ENCODE measurements at regions not wholly inside any gene's neighbourhood (a gene's known extent, or its start where the extent isn't known, plus 50 kb on each side); places are given as distances from the start of the nearest gene placed in this dataset.

DNA sequence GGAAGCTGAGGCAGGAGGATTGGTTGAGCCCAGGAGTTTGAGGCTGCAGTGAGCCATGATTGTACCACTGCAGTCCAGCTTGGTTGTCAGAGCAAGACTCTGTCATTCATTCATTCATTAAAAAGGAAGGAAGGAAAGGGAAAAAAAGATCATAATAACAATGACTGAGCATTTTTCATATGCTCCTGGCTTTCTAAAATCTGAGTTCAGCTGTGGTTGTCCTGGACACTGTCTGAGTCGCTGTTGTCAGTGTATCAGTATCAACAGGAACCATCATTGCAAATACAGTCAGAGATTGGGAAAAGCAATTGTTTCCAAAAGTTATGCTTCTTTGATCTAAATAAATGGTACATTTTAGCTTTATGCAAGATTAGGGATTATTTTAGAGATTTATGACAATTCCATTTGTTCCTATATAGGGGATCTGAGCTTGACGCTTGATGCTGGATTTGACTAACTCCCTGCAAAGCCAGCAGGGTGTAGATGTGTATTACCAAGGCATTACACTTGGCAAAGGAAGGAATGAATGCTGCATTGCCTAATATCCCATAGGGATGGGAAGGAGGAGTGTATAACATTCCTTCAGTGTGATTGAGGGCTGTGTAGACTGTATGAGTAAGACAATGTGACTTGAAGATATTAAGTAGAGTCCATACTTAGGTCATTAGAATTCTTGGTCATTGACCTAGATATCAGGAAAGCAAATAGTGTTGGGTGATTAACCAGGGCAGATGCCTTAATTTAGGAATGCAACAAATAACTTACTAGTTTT, 100.2 kb downstream of the DISP1 start:
- no peak for DNase-seq

DNA sequence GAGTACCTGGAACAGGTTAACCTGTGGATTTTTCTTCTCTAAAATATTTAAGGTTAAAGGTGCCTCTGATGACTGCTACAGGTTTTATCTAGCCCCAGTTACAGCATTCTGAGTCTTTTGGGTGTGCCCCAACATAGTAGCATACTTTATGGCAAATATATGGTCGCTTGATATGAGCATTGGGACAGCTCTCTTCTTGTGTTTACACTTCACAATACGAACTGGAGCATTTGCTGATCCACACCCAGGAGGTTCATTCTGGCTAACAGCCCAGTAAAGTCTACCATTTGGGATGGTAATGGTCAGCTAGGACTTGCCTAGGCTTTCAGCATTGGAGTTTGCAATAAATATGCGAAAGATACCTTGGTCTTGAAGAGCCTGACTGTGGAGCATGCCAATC, 101.3 kb downstream of the DISP1 start:
- DNase-seq = no peak

DNA sequence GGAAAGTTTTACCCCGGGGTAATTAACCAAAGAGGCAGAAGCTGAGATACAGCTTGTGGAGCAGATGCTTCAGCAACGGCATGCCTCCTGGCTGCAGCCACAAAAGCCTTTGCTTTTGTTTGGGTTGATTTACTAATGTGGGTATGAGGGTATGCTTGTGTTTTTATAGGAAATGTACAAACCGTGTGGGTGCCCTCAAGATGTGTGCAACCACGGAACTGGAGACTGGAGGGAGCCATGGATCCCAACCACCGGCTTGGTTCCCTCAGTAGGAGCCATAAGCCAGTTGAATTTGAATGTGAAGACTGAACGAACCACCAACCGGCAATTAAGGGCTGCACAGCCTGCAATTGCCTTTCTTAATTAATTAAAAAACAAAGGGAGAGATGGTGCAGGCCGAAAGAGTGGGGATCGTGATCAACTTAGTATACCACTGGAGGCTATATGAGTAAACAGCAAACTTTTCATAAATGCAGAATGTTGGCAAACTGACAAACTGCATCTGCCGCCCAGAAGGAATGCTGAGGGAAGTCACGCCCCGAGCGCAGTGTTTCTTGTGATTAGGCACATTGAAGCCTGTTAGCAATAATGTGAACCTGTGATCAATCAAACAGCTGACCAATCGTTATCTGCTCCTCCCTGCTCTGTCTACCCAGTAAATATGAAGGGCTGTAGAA, 104.1 kb downstream of the DISP1 start:
- no peak for DNase-seq

DNA sequence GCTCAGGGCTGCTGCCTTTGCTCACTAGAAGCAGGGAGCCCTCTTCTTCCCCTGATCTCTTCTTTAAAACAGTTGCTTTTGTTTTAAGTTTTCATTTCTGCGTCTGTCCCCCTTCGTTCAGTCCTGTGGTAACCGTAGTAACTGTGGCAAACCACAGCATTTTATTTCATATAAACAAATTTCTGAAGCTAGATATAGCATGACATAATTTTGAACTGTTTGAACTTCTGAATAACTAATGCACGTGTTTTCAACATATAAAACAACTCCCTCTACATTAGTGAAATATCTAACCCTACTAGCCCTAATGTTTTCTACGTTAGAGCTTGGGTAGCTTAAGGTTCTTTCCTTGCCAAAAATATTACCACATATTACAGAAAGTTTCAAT, 104.6 kb downstream of the DISP1 start:
- no peak for DNase-seq

DNA sequence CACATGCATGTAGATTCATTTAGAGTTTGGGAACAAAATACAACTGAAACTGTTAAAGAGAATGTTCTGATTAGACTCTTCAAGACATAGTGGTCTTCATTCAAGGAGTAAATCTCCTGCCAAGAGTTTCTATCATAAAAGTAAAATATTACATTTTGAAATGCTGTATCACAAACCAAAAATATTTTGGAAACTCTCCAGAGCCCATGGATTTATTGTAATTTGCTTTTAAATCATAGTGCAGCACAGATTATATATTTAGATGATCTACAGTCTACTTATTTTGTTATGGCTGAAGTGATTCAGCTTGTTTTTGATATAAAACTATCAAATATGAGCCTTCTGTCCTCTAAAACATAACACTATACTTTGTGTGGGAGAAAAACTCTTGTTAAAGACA, 105.3 kb downstream of the DISP1 start:
- DNase-seq = no peak

DNA sequence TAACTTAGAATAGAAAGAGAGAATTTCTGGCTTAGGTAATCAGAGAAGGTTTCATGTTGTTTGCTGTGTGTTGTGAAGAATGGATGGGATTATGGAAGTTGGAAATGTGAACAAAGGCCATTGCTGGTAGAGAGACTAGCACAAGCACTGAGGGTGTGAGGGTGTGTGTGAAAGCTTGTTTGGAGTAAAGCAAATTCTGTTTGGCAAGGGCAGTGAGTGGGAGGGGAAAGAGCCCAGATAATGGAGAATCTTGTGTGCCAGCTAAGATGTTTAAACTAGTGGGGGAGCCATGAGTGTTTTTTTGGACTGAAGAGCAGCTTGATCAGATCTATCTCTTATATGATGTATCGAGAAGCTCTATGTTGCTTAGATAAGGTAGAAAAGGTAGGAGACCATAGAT, 107.1 kb downstream of the DISP1 start:
- no peak for DNase-seq

DNA sequence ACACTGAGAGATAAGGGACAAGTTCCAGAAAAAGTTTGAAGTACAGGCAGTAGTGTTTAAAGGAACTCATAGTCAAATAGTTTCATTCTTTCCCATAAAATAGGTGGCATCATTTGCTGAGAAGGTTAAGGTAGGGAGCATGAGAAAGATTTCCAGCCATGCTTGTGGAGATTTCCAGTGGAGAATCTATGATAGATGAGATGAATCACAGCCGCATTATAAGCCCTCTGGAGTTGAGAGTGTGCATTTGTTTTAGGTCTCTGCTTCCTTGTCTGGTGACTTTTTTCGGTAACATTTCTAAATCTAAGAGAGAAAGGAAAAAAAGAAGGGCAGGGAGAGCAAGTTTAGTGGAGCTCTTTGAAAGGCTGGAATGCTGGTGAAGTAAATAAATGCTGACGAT, 108.7 kb downstream of the DISP1 start:
- DNase-seq = no peak

DNA sequence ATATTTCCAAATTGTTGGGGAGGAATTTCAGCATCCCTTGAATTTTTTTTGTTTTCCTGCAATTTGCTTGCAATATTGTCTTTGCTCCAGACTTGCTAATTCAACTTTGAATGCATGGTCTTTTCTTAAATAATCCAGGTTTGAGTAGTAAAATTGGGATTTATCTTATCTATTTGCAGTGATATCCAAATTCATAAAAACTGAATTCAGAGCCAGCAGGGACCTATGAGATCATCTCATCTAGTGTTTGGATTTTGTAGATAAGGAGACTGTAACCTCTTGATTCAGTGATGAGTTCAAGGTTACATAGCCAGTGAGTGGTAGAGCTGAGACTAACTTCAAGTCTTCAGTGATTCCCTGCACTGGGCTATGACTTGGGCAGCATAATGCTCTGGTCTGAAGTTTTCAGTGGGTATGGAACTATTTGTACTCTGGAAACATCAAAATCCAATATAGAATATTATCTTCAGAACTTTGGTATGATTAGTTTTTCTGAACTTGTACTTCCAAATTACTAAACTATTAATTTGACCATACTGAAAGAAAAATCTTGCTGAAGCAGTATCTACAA, 109.4 kb downstream of the DISP1 start:
- no peak for DNase-seq

DNA sequence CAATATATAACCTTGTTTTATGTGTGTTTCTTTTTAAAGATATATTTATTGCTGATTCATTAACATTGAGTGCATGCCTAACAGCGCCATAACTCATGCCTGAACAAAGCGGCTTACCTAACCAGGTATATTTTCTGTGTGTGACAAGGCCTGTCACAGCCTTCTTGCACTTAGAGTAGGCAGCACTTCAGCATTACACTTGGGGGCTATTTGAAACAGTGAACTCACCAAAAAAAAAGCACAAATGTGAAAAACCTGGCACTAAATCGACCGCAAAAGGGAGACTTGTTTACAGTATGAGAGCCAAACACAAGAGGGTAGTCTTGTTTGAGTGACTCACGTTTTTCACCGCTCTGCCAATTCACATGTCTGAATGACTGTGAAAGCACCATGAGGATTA, 111.7 kb downstream of the DISP1 start:
- no peak for DNase-seq

DNA sequence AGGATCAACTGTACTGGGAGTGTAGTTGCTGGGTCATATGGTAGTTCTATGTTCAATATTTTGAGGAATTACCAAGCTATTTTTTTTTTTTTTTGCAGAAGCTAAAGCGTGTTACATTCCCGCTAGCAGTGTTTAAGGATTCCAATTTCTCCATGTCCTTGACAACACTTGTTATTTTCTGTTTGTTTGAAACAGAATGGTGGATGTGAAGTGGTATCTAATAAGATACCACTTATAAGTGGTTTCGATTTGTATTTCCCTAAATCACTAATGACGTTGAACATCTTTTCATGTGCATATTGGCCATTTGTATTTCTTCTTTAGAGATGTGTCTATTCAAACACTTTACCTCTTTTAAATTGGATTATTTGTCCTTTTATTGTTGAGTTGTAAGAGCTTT, 112.2 kb downstream of the DISP1 start:
- no peak for DNase-seq

DNA sequence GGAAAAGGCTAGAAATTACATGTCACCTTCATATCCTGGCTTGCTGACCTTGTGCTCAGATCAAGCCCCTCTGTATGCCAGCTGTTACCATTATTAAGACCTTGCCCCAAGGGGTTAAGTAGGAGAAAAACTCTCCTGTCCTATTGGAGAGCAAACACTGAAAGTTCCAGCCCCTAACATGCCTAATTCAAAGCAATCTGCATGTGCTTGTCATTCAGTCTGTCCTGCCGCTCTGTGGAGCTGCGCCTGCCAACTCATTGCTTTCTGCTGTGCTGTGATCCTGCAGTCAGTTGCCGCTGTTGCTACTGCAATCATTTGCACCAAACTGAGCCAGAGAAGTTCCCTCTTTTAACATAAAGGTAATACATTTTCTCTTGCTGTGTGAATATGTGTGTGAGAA, 113.4 kb downstream of the DISP1 start:
- no peak for DNase-seq

DNA sequence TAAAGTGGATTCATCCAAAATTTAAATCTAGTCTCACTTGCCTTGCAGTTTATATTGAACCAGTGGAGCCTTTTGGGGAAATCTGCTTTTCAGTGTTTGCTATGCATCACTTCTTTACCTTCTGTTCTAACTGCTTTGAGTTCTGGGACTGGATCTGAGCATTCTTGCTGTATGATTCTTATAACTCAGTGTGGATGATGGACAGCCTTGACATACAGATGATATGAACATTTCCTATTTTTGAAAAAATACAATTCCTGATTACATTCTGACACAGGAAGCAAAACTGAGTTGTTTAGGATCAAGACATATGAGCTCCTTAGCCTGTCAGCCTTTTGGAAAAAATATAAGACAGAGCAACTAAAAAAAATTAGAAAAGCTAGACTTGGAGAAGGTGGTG, 115.2 kb downstream of the DISP1 start:
- no peak for DNase-seq

DNA sequence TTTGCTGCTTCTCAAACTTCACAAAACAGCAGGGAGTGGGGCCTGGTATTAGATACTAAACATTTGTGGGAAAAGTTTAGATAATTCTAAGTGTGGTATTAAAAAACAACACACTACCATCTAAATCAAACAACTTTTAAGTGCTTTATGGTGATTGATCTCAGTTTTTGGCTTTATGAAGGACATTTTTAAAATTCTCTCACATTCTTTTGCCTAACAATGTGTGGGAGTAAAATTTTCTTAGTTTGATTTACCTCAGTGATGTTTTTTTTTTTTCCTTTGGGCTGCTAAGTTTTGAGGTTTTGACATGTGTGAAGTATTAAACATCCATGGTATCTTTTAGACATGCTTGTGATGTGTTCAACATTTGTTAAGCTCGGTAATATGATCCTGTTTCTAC, 116.2 kb downstream of the DISP1 start:
- no peak for DNase-seq

DNA sequence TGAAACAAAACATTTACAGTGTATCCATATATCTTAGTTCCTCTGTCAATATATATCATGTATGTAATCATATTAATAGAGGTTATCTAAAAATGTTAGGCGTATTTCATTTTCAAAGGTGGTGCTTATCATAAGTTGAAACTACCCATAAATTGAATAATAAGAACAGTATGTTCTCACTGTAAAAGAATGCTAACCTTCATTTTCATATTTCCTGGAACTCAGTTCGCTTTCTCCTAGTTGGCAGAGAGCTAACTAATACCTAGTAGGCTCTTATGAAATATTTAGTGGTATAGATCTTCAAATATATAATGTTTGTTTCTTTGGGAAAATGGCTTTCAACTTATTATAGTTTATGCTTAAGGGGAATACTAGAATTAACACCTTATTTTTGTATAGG, 118.4 kb downstream of the DISP1 start:
- no peak for DNase-seq

DNA sequence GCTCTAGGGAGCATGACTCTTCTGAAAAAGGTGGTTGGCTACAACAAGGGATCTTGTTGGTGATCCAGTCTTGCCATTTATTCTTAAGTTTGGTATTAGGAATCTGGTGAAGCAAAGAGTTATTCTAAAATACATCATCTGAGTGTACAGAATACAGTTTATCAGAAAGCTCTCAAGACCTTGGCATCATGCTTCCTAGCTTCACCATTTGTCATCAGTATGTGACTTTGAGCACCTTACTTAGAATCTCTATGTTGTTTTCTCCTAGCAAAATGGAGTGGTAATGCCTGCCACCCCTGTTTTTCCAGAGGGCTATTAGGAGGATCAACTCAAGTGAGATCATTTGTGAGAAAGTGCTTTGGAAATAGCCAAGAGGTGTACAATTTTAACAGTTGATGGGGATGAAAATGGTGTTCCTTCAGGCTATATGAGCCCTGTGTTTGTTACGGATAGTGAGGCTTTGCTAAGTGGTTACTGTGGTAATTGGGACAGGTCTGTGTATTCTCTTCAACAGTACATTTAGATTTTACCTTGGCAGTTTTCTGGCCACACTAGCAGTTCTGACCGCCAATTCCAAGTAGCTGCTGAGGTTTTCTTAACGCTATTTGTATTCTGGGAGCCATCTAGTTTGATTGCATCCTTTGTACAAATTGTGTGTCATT, 120.5 kb downstream of the DISP1 start:
- DNase-seq = no peak

DNA sequence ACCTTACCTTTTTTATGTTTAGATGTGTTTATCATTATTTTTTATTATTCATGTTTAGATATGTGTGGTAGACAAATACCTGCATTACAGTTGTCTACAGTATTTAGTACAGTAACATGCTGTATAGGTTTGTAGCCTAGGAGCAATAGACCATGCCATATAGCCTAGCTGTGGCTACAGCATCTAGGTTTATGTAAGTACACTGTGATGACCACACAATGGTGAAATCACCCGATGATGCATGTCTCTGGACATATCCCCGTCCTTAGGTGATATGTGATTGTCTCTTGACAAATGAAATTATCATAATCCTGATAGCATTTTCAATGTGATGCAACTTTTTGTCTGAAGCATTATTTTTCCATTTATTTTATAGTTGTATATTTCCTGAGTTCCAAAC, 121.2 kb downstream of the DISP1 start:
- no peak for DNase-seq

DNA sequence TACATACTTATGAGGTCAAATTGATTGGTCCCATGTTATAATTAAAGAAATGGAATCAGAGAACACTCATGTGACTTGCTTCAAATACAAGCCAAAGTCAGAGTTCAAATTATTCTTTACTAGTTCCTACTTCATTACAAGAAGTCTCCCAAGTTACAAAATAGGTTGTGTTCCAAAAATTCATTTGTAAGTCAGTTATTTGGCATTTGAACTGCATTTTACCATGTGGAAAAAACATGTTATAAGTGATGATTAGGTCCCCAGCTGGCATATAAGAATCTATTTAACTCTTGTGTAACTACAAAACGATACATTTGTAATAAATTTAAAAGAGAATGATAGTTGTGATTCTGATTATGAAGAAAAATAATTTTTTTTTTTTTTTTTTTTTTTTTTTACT, 124.1 kb downstream of the DISP1 start:
- DNase-seq = no peak

DNA sequence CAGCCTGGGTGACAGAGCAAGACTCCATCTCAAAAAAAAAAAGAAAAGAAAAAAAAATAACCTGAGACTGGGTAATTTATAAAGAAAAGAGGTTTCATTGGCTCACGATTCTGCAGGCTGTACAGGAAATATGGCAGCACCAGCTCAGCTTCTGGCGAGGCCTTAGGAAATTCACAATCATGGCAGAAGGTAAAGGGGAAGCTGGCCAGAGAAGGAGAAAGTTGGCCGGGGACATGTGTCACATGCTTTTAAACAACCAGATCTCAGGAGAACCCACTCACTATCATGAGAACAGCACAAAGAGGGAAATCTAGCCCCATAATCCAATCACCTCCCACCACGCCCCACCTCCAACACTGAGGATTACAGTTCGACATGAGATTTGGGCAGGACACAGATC, 125.3 kb downstream of the DISP1 start:
- DNase-seq = no peak

DNA sequence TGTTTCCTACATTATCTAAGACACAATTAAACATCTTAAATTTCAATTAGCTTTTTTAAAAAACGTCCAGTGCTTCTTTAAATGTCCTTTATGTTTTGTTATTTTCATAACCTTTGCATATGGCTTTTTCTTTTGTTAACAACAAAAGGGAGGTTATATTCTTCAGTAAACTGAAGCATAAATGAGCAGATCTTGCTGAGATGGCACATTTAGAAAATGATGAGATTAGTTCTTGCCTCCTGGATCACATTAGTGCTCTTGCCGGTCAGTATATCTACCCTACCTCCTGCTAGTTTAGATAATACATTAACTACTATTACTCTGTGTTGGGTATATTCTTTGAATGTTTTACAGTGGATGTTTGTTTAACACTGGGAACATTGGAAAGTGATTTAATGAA, 126.1 kb downstream of the DISP1 start:
- no peak for DNase-seq

DNA sequence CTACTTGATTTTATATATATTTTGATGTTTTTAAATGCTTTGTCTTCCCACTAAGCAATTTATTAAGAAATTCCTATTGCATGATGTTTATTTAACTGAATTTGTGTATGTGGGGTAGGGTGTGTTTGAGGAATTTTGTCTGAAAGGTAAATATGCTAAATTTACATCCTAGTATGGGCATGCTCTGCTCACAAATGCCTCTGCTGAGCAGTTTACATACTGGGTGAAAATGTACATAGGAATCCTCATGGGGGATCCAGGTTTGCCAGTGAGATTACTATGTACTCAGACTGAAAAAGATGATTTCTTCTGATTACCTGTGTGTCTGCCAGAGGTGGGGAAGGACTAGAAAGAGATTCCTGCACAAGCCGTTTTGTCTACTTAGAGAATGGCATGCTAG, 126.6 kb downstream of the DISP1 start:
- no peak for DNase-seq

DNA sequence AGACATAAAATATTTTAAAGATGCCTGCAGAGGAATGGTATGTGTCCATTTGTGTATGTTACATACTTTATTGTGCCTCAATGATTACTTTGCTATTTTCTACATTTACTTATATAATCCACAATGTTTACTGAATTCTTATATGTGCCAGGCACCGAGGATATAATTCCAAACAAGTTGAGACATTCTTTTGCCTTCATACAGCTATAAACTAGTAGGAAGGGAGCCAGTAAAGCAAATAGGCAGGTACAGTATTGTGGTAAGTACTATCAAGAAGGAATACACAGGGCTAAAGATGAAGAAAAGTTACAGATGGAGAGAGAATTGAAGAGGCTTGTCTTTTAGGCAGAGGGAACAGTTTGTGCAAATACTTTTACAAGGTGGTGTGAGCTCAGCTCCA, 131.6 kb downstream of the DISP1 start:
- DNase-seq = no peak

DNA sequence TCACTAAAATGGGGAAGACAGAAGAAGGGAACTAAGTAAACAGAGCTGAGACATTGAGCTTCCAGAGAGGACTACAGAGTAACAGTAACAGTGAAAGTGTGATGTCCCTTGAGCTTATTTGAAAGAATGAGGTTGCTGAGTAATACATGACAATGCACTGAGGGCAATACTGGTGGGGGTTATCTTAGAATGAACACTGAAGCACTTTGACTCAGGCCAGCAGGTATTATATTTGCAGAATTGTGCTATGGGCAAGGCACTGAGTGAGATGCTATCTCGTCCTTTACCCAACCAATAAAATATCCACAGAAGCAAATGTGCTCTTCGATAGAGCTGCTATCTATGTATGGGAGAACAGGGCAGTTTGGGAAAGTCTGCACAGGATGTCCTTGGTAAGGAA, 133.2 kb downstream of the DISP1 start:
- no peak for DNase-seq

DNA sequence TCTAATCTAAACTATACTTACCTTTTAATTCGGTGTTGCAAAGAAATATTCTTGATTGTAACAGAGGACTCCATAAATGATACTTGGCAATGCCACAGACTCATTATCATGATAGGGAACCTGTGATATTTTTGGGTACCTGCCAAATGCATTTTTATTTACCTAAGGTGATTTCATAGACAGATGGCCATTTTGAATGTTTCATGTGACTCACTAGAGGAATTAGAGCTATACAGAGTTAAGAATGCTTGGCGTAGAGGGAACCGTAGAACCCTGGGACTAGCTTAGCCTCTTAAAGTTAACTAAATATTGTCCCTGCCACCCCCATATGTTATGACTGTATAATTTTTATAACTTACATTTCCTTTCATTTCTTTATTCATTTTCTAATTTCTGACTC, 136.1 kb downstream of the DISP1 start:
- DNase-seq = no peak

DNA sequence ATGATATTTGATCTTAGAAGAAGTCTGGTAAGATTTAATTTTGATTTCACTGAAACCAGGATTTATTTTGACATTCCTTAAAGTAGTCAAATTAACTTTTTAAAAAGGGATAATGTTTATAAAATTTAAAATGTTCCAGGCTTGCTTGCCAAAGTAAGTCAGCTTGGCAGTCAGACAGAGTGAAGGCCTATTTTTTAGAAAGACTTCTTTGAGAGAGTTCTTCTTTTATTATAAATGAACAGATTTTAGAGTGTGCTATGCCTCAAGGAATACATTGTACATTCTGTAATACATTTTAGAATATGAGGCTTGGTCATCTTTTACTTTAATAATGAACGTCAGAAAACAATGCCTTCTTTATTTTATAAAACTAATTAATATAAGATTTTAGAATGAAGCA, 138.7 kb downstream of the DISP1 start:
- DNase-seq = no peak

Data from inflammatory macrophage treated with lipopolysaccharide for 1 hour (primary cell).